ENCODE measurements at regions not wholly inside any gene's neighbourhood (a gene's known extent, or its start where the extent isn't known, plus 50 kb on each side); places are given as distances from the start of the nearest gene placed in this dataset.

DNA sequence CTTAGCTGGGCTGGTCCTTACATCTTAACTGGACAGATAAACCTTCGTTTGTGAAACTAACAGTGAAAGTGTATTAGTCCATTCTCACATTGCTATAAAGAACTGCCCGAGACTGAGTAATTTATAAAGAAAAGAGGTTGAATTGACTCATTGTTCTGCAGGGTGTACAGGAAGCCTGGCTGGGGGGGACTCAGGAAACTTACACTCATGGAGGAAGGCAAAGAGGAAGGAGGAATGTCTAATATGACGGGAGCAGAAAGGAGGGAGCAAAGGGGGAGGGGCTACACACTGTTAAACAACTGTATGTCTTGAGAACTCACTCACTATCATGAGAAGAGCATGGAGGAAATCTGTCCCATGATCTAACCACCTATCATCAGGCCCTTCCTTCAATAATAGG is 1566.5 kb upstream of the PCDH7 start:
- no peaks in the 10 kb centered on the region for H3K9me3 Mint-ChIP-seq (ENCODE audit: unreplicated experiment)
- no peak for DNase-seq
- TF ChIP-seq, protein P1, sequence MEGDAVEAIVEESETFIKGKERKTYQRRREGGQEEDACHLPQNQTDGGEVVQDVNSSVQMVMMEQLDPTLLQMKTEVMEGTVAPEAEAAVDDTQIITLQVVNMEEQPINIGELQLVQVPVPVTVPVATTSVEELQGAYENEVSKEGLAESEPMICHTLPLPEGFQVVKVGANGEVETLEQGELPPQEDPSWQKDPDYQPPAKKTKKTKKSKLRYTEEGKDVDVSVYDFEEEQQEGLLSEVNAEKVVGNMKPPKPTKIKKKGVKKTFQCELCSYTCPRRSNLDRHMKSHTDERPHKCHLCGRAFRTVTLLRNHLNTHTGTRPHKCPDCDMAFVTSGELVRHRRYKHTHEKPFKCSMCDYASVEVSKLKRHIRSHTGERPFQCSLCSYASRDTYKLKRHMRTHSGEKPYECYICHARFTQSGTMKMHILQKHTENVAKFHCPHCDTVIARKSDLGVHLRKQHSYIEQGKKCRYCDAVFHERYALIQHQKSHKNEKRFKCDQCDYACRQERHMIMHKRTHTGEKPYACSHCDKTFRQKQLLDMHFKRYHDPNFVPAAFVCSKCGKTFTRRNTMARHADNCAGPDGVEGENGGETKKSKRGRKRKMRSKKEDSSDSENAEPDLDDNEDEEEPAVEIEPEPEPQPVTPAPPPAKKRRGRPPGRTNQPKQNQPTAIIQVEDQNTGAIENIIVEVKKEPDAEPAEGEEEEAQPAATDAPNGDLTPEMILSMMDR (IDR thresholded peaks at IDR 0.05; ENCODE audit: partially characterized antibody, unreplicated experiment) = no peak
- no peaks in the 10 kb centered on the region for H3K4me1 Mint-ChIP-seq (ENCODE audit: low read depth, unreplicated experiment)
- H3K27me3 Mint-ChIP-seq (ENCODE audit: unreplicated experiment) = no peaks in the 10 kb centered on the region
- no peak overlapping the region for H3K4me3 Mint-ChIP-seq (ENCODE audit: unreplicated experiment)
- no peaks in the 10 kb centered on the region for H3K36me3 Mint-ChIP-seq (ENCODE audit: unreplicated experiment)
- no peak overlapping the region for H3K27ac Mint-ChIP-seq (ENCODE audit: unreplicated experiment)

DNA sequence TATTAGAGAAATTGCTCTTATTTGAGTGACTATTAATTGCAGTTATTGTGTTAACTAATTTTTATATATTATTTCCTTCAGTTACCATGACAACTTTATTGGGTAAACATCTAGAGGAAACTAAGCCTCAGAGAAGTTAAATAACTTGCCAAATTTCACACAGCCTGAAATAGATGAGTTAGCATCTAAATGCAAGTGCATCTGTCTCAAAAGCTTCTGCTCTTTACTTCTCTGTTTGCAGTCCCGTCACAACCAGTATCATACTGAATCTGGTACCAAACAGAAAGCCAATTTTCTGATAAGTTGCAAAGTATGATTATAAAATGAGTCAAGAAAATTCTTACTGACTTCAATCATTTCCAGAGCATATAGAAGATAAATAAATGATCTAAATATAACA is 1544.9 kb upstream of the PCDH7 start:
- DNase-seq = no peak
- no peaks in the 10 kb centered on the region for H3K36me3 Mint-ChIP-seq (ENCODE audit: unreplicated experiment)
- peaks cover 4% of the 10 kb centered on the region for H3K4me1 Mint-ChIP-seq (ENCODE audit: low read depth, unreplicated experiment)
- H3K27me3 Mint-ChIP-seq (ENCODE audit: unreplicated experiment) = no peaks in the 10 kb centered on the region
- H3K27ac Mint-ChIP-seq (ENCODE audit: unreplicated experiment) = no peak overlapping the region
- no peaks in the 10 kb centered on the region for H3K9me3 Mint-ChIP-seq (ENCODE audit: unreplicated experiment)
- no peak overlapping the region for H3K4me3 Mint-ChIP-seq (ENCODE audit: unreplicated experiment)
- TF ChIP-seq, protein P1 (IDR thresholded peaks at IDR 0.05; ENCODE audit: partially characterized antibody, unreplicated experiment) = no peak

DNA sequence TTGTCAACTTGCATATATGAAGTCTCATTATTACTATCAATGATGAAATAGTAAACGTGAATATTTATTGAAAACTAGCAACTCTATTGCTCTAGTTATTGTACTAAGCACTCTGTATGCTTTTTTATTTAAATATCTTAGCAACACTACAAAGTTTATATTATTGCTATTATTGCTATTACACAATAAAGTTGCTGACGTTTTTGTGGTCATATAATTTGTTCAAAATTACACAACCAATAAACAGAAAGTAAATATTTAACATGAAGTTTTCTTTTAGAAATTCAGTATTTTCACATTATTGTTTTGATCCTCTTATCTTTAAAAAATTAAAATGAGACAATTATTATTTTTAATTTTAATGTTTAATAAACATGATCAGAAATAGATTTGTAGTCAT is 1521.1 kb upstream of the PCDH7 start:
- Mint-ChIP-seq H3K27me3 (ENCODE audit: unreplicated experiment) (no peaks in the 10 kb centered on the region), H3K27ac (ENCODE audit: unreplicated experiment) (no peak overlapping the region), H3K36me3 (ENCODE audit: unreplicated experiment) (no peaks in the 10 kb centered on the region), H3K9me3 (ENCODE audit: unreplicated experiment) (no peaks in the 10 kb centered on the region), H3K4me3 (ENCODE audit: unreplicated experiment) (no peak overlapping the region), H3K4me1 (ENCODE audit: low read depth, unreplicated experiment) (no peaks in the 10 kb centered on the region)
- DNase-seq = no peak
- TF ChIP-seq, protein P1 (IDR thresholded peaks at IDR 0.05; ENCODE audit: partially characterized antibody, unreplicated experiment) = no peak

DNA sequence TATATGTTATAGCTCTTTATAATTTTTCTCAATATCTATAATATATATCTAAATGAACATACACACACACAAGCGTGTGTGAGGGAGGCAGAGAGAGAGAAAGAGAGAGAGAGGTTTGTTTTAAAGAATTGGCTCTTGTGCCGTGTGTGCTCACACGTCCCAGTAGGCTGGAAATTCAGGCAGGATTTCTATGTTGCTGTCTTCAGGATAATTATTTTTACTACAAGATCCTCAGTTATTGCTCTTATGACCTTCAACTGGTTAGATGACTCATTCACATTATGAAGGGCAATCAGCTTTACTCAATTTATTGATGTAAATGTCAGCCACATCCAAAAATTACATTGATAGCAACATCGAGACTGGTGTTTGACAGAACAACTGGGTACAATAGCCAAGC is 1520.7 kb upstream of the PCDH7 start:
- no peaks in the 10 kb centered on the region for H3K36me3 Mint-ChIP-seq (ENCODE audit: unreplicated experiment)
- H3K27ac Mint-ChIP-seq (ENCODE audit: unreplicated experiment) = no peak overlapping the region
- TF ChIP-seq, protein P1 (IDR thresholded peaks at IDR 0.05; ENCODE audit: partially characterized antibody, unreplicated experiment) = no peak
- H3K4me3 Mint-ChIP-seq (ENCODE audit: unreplicated experiment) = no peak overlapping the region
- no peak for DNase-seq
- H3K4me1 Mint-ChIP-seq (ENCODE audit: low read depth, unreplicated experiment) = no peaks in the 10 kb centered on the region
- H3K27me3 Mint-ChIP-seq (ENCODE audit: unreplicated experiment) = no peaks in the 10 kb centered on the region
- H3K9me3 Mint-ChIP-seq (ENCODE audit: unreplicated experiment) = no peaks in the 10 kb centered on the region

DNA sequence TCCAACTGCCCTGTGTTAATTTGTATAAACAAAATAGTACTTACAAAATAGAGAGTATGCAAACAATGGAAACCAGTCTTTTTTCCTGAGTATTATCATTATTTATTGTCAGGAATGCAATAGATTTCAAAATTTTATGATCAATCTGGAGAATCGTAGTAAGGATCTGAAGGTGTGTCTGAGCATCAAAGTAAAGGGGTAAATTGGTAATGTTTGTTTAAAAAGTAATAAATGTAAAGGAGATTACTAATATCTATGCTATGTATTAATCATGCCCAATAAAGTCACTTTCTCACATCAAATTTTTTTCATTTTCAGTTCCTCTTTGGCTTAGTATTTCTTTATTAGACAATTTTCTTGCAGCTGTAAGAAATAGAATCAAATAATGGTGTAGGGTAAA is 1507.1 kb upstream of the PCDH7 start:
- Mint-ChIP-seq H3K9me3 (ENCODE audit: unreplicated experiment) (no peaks in the 10 kb centered on the region), H3K27me3 (ENCODE audit: unreplicated experiment) (no peaks in the 10 kb centered on the region)

More for the DNA sequence above, 1507.1 kb upstream of the PCDH7 start:
- Mint-ChIP-seq H3K27ac (ENCODE audit: unreplicated experiment) (no peak overlapping the region), H3K36me3 (ENCODE audit: unreplicated experiment) (no peaks in the 10 kb centered on the region), H3K4me1 (ENCODE audit: low read depth, unreplicated experiment) (no peaks in the 10 kb centered on the region), H3K4me3 (ENCODE audit: unreplicated experiment) (no peak overlapping the region)
- TF ChIP-seq, protein P1 (IDR thresholded peaks at IDR 0.05; ENCODE audit: partially characterized antibody, unreplicated experiment) = no peak
- DNase-seq = no peak

Data from glutamatergic neuron (in vitro differentiated cells).